ENCODE measurements at regions not wholly inside any gene's neighbourhood (a gene's known extent, or its start where the extent isn't known, plus 50 kb on each side); places are given as distances from the start of the nearest gene placed in this dataset.

- H3K4me3 ChIP-seq (ENCODE audit: low read depth in 1 of 2, low read length in 2 of 2), result peak overlapping the region; percentile 10 to 11
- no peak overlapping the region for H3K9ac ChIP-seq (ENCODE audit: low read depth in 1 of 2, low read length in 2 of 2)
- H3K9me3 ChIP-seq (ENCODE audit: control insufficient read depth in 1 of 2, low read length in 2 of 2), result no peaks in the 10 kb centered on the region
- H3K4me1 ChIP-seq (ENCODE audit: control insufficient read depth in 1 of 2, insufficient read depth in 2 of 2, low read length in 2 of 2), result peaks cover 25 to 35% of the 10 kb centered on the region in 2 donors
- no peaks in the 10 kb centered on the region for H3K27me3 ChIP-seq (ENCODE audit: control insufficient read depth in 1 of 2, insufficient read depth in 2 of 2, low read length in 2 of 2)
- H3K27ac ChIP-seq (ENCODE audit: low read depth, low read length), result no peak overlapping the region
- H3K36me3 ChIP-seq (ENCODE audit: control insufficient read depth in 1 of 2, insufficient read depth in 2 of 2, low read length in 2 of 2), result no peaks in the 10 kb centered on the region
Observed at GRCh38 chr12:46450279-46450748, 77.7 kb upstream of the SLC38A2 start.

- H3K4me1 ChIP-seq (ENCODE audit: control insufficient read depth in 1 of 2, insufficient read depth in 2 of 2, low read length in 2 of 2), result peaks cover 29 to 36% of the 10 kb centered on the region in 2 donors
- peak overlapping the region in 1 of 2 donors; percentile 10 for H3K4me3 ChIP-seq (ENCODE audit: low read depth in 1 of 2, low read length in 2 of 2)
- H3K9me3 ChIP-seq (ENCODE audit: control insufficient read depth in 1 of 2, low read length in 2 of 2), result no peaks in the 10 kb centered on the region
- no peaks in the 10 kb centered on the region for H3K36me3 ChIP-seq (ENCODE audit: control insufficient read depth in 1 of 2, insufficient read depth in 2 of 2, low read length in 2 of 2)
- H3K27ac ChIP-seq (ENCODE audit: low read depth, low read length), result no peak overlapping the region
- H3K27me3 ChIP-seq (ENCODE audit: control insufficient read depth in 1 of 2, insufficient read depth in 2 of 2, low read length in 2 of 2), result no peaks in the 10 kb centered on the region
- no peak overlapping the region for H3K9ac ChIP-seq (ENCODE audit: low read depth in 1 of 2, low read length in 2 of 2)
Observed at GRCh38 chr12:46449856-46450255, 77.3 kb upstream of the SLC38A2 start.

GRCh38 chr12:46449316-46449715, 76.7 kb upstream of the SLC38A2 start:
- Histone ChIP-seq H3K36me3 (ENCODE audit: control insufficient read depth in 1 of 2, insufficient read depth in 2 of 2, low read length in 2 of 2) (no peaks in the 10 kb centered on the region), H3K9ac (ENCODE audit: low read depth in 1 of 2, low read length in 2 of 2) (no peak overlapping the region), H3K4me3 (ENCODE audit: low read depth in 1 of 2, low read length in 2 of 2) (no peak overlapping the region), H3K4me1 (ENCODE audit: control insufficient read depth in 1 of 2, insufficient read depth in 2 of 2, low read length in 2 of 2) (peaks cover 31 to 36% of the 10 kb centered on the region in 2 donors), H3K27ac (ENCODE audit: low read depth, low read length) (no peak overlapping the region), H3K27me3 (ENCODE audit: control insufficient read depth in 1 of 2, insufficient read depth in 2 of 2, low read length in 2 of 2) (no peaks in the 10 kb centered on the region), H3K9me3 (ENCODE audit: control insufficient read depth in 1 of 2, low read length in 2 of 2) (no peaks in the 10 kb centered on the region)

- peaks cover 25 to 35% of the 10 kb centered on the region in 2 donors for H3K4me1 ChIP-seq (ENCODE audit: control insufficient read depth in 1 of 2, insufficient read depth in 2 of 2, low read length in 2 of 2)
- H3K9me3 ChIP-seq (ENCODE audit: control insufficient read depth in 1 of 2, low read length in 2 of 2), result no peaks in the 10 kb centered on the region
- H3K27me3 ChIP-seq (ENCODE audit: control insufficient read depth in 1 of 2, insufficient read depth in 2 of 2, low read length in 2 of 2), result no peaks in the 10 kb centered on the region
- no peak overlapping the region for H3K4me3 ChIP-seq (ENCODE audit: low read depth in 1 of 2, low read length in 2 of 2)
- no peak overlapping the region for H3K9ac ChIP-seq (ENCODE audit: low read depth in 1 of 2, low read length in 2 of 2)
- peaks cover 0 to 2% of the 10 kb centered on the region in 2 donors for H3K36me3 ChIP-seq (ENCODE audit: control insufficient read depth in 1 of 2, insufficient read depth in 2 of 2, low read length in 2 of 2)
- no peak overlapping the region for H3K27ac ChIP-seq (ENCODE audit: low read depth, low read length)
Observed at GRCh38 chr12:46446645-46447044, 74.1 kb upstream of the SLC38A2 start.

- H3K9ac ChIP-seq (ENCODE audit: low read depth in 1 of 2, low read length in 2 of 2), result no peak overlapping the region
- H3K4me3 ChIP-seq (ENCODE audit: low read depth in 1 of 2, low read length in 2 of 2), result no peak overlapping the region
- H3K27me3 ChIP-seq (ENCODE audit: control insufficient read depth in 1 of 2, insufficient read depth in 2 of 2, low read length in 2 of 2), result no peaks in the 10 kb centered on the region
- peaks cover 0 to 2% of the 10 kb centered on the region in 2 donors for H3K36me3 ChIP-seq (ENCODE audit: control insufficient read depth in 1 of 2, insufficient read depth in 2 of 2, low read length in 2 of 2)
- peaks cover 16 to 28% of the 10 kb centered on the region in 2 donors for H3K4me1 ChIP-seq (ENCODE audit: control insufficient read depth in 1 of 2, insufficient read depth in 2 of 2, low read length in 2 of 2)
- no peak overlapping the region for H3K27ac ChIP-seq (ENCODE audit: low read depth, low read length)
- no peaks in the 10 kb centered on the region for H3K9me3 ChIP-seq (ENCODE audit: control insufficient read depth in 1 of 2, low read length in 2 of 2)
Observed at GRCh38 chr12:46445551-46446235, 73.1 kb upstream of the SLC38A2 start.

GRCh38 chr12:46445093-46445492, 72.5 kb upstream of the SLC38A2 start:
- Histone ChIP-seq H3K9me3 (ENCODE audit: control insufficient read depth in 1 of 2, low read length in 2 of 2) (no peaks in the 10 kb centered on the region), H3K4me3 (ENCODE audit: low read depth in 1 of 2, low read length in 2 of 2) (no peak overlapping the region), H3K4me1 (ENCODE audit: control insufficient read depth in 1 of 2, insufficient read depth in 2 of 2, low read length in 2 of 2) (peaks cover 10 to 22% of the 10 kb centered on the region in 2 donors), H3K27ac (ENCODE audit: low read depth, low read length) (no peak overlapping the region), H3K9ac (ENCODE audit: low read depth in 1 of 2, low read length in 2 of 2) (no peak overlapping the region), H3K27me3 (ENCODE audit: control insufficient read depth in 1 of 2, insufficient read depth in 2 of 2, low read length in 2 of 2) (no peaks in the 10 kb centered on the region), H3K36me3 (ENCODE audit: control insufficient read depth in 1 of 2, insufficient read depth in 2 of 2, low read length in 2 of 2) (peaks cover 0 to 2% of the 10 kb centered on the region in 2 donors)

GRCh38 chr12:46443594-46444263, 71.2 kb upstream of the SLC38A2 start:
- no peak overlapping the region for H3K9ac ChIP-seq (ENCODE audit: low read depth in 1 of 2, low read length in 2 of 2)
- H3K27me3 ChIP-seq (ENCODE audit: control insufficient read depth in 1 of 2, insufficient read depth in 2 of 2, low read length in 2 of 2), result no peaks in the 10 kb centered on the region
- H3K4me1 ChIP-seq (ENCODE audit: control insufficient read depth in 1 of 2, insufficient read depth in 2 of 2, low read length in 2 of 2), result peaks cover 7 to 13% of the 10 kb centered on the region in 2 donors

GRCh38 chr12:46442738-46443137, 70.2 kb upstream of the SLC38A2 start:
- peaks cover 0 to 2% of the 10 kb centered on the region in 2 donors for H3K36me3 ChIP-seq (ENCODE audit: control insufficient read depth in 1 of 2, insufficient read depth in 2 of 2, low read length in 2 of 2)
- H3K9ac ChIP-seq (ENCODE audit: low read depth in 1 of 2, low read length in 2 of 2), result no peak overlapping the region
- no peaks in the 10 kb centered on the region for H3K9me3 ChIP-seq (ENCODE audit: control insufficient read depth in 1 of 2, low read length in 2 of 2)
- no peaks in the 10 kb centered on the region for H3K27me3 ChIP-seq (ENCODE audit: control insufficient read depth in 1 of 2, insufficient read depth in 2 of 2, low read length in 2 of 2)
- peaks cover 5 to 13% of the 10 kb centered on the region in 2 donors for H3K4me1 ChIP-seq (ENCODE audit: control insufficient read depth in 1 of 2, insufficient read depth in 2 of 2, low read length in 2 of 2)
- no peak overlapping the region for H3K4me3 ChIP-seq (ENCODE audit: low read depth in 1 of 2, low read length in 2 of 2)
- no peak overlapping the region for H3K27ac ChIP-seq (ENCODE audit: low read depth, low read length)

More at GRCh38 chr12:46443594-46444263, 71.2 kb upstream of the SLC38A2 start:
- peaks cover 0 to 2% of the 10 kb centered on the region in 2 donors for H3K36me3 ChIP-seq (ENCODE audit: control insufficient read depth in 1 of 2, insufficient read depth in 2 of 2, low read length in 2 of 2)
- H3K4me3 ChIP-seq (ENCODE audit: low read depth in 1 of 2, low read length in 2 of 2), result no peak overlapping the region
- H3K9me3 ChIP-seq (ENCODE audit: control insufficient read depth in 1 of 2, low read length in 2 of 2), result no peaks in the 10 kb centered on the region
- no peak overlapping the region for H3K27ac ChIP-seq (ENCODE audit: low read depth, low read length)

- peaks cover 5 to 13% of the 10 kb centered on the region in 2 donors for H3K4me1 ChIP-seq (ENCODE audit: control insufficient read depth in 1 of 2, insufficient read depth in 2 of 2, low read length in 2 of 2)
- H3K4me3 ChIP-seq (ENCODE audit: low read depth in 1 of 2, low read length in 2 of 2), result no peak overlapping the region
- H3K27ac ChIP-seq (ENCODE audit: low read depth, low read length), result no peak overlapping the region
- peaks cover 0 to 2% of the 10 kb centered on the region in 2 donors for H3K36me3 ChIP-seq (ENCODE audit: control insufficient read depth in 1 of 2, insufficient read depth in 2 of 2, low read length in 2 of 2)
- no peak overlapping the region for H3K9ac ChIP-seq (ENCODE audit: low read depth in 1 of 2, low read length in 2 of 2)
- no peaks in the 10 kb centered on the region for H3K27me3 ChIP-seq (ENCODE audit: control insufficient read depth in 1 of 2, insufficient read depth in 2 of 2, low read length in 2 of 2)
- no peaks in the 10 kb centered on the region for H3K9me3 ChIP-seq (ENCODE audit: control insufficient read depth in 1 of 2, low read length in 2 of 2)
Observed at GRCh38 chr12:46442239-46442638, 69.7 kb upstream of the SLC38A2 start.

GRCh38 chr12:46439793-46440511, 67.4 kb upstream of the SLC38A2 start:
- Histone ChIP-seq H3K9me3 (ENCODE audit: control insufficient read depth in 1 of 2, low read length in 2 of 2) (no peaks in the 10 kb centered on the region), H3K36me3 (ENCODE audit: control insufficient read depth in 1 of 2, insufficient read depth in 2 of 2, low read length in 2 of 2) (peaks cover 0 to 2% of the 10 kb centered on the region in 2 donors), H3K27me3 (ENCODE audit: control insufficient read depth in 1 of 2, insufficient read depth in 2 of 2, low read length in 2 of 2) (no peaks in the 10 kb centered on the region), H3K9ac (ENCODE audit: low read depth in 1 of 2, low read length in 2 of 2) (no peak overlapping the region), H3K27ac (ENCODE audit: low read depth, low read length) (no peak overlapping the region), H3K4me1 (ENCODE audit: control insufficient read depth in 1 of 2, insufficient read depth in 2 of 2, low read length in 2 of 2) (peaks cover 0 to 2% of the 10 kb centered on the region in 2 donors), H3K4me3 (ENCODE audit: low read depth in 1 of 2, low read length in 2 of 2) (no peak overlapping the region)

Data from duodenal mucosa (tissue), 2 donors.